Bronchial epithelial cell (primary cell): ENCODE measurements at regions not wholly inside any gene's neighbourhood (a gene's known extent, or its start where the extent isn't known, plus 50 kb on each side); places are given as distances from the start of the nearest gene placed in this dataset.

Source experiments
- DNase-seq: peaks from one replicate; pipeline ENCODE4 v3.0.0-alpha.2; 2010; ENCODE audit warnings: low read depth
- FAIRE-seq: peaks from 2 replicates; lab custom pipeline; 2011; peaks lifted over from hg19 to GRCh38; lab: Jason Lieb, UNC
- H3K27me3 ChIP-seq: 2 replicates; pipeline ENCODE4 v1.5.1; 2011; ENCODE audit warnings: low read length; ENCODE audit not compliant: control insufficient read depth, insufficient read depth
- H3K36me3 ChIP-seq: 2 replicates; pipeline ENCODE4 v1.5.1; 2011; ENCODE audit warnings: low read length; ENCODE audit not compliant: control insufficient read depth, insufficient read depth
- H3K4me3 ChIP-seq: 2 replicates; pipeline ENCODE4 v1.5.1; 2011; ENCODE audit warnings: mild to moderate bottlenecking, low read depth, low read length, control low read depth
- TF ChIP-seq, protein P1 (sequence below): IDR thresholded peaks from 2 replicates; pipeline ENCODE4 v1.5.1; 2011; ENCODE audit warnings: mild to moderate bottlenecking, moderate library complexity, low read length, control low read depth, inconsistent platforms; ENCODE audit not compliant: insufficient read depth, severe bottlenecking

DNA sequence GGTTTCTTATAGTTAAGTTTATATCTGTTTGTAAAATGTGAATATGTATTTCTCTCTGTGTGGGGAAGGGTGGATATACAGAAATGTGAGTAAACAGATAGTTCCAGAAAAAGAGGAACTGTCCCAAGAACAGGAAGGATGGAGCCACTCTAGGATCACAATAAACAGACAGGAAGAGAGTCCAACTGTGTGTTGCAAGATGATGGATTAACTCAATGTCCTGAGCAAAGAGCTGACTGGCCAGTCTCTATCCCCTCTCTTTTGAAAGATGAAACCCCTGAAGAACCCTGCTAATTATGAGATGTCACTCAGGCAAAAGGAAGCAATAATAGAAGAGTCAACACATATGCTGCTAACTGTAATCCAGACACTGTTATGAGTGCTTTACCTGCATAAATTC, 202.7 kb downstream of the SEMA6A start:
- TF ChIP-seq, protein P1, sequence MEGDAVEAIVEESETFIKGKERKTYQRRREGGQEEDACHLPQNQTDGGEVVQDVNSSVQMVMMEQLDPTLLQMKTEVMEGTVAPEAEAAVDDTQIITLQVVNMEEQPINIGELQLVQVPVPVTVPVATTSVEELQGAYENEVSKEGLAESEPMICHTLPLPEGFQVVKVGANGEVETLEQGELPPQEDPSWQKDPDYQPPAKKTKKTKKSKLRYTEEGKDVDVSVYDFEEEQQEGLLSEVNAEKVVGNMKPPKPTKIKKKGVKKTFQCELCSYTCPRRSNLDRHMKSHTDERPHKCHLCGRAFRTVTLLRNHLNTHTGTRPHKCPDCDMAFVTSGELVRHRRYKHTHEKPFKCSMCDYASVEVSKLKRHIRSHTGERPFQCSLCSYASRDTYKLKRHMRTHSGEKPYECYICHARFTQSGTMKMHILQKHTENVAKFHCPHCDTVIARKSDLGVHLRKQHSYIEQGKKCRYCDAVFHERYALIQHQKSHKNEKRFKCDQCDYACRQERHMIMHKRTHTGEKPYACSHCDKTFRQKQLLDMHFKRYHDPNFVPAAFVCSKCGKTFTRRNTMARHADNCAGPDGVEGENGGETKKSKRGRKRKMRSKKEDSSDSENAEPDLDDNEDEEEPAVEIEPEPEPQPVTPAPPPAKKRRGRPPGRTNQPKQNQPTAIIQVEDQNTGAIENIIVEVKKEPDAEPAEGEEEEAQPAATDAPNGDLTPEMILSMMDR: no peak
- DNase-seq: no peak
- no peak for FAIRE-seq
- Histone ChIP-seq H3K36me3 (no peaks in the 10 kb centered on the region), H3K4me3 (no peak overlapping the region), H3K27me3 (no peaks in the 10 kb centered on the region)

DNA sequence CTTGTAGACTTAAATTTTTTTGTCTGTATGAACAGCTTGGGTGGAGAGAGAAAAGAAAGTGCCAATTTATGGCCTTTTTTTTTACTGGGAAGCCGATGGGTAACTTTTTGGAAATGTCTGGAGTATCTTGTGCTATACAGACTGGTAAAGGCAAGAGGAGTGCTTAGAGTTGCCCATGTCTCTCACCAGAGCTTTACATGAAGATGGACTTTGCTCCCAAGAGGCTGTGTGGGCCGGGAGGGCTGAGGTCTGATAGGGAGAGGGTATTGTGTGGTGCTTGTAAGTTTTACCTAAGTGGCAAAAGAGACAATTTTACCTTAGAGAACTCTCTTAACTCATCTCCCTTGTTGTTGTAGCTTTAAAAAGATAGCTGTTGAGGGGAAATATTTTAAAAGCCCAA, 203.2 kb downstream of the SEMA6A start:
- FAIRE-seq (no peak), DNase-seq (no peak)
- Histone ChIP-seq H3K4me3 (no peak overlapping the region), H3K27me3 (no peaks in the 10 kb centered on the region), H3K36me3 (no peaks in the 10 kb centered on the region)
- TF ChIP-seq, protein P1: no peak

DNA sequence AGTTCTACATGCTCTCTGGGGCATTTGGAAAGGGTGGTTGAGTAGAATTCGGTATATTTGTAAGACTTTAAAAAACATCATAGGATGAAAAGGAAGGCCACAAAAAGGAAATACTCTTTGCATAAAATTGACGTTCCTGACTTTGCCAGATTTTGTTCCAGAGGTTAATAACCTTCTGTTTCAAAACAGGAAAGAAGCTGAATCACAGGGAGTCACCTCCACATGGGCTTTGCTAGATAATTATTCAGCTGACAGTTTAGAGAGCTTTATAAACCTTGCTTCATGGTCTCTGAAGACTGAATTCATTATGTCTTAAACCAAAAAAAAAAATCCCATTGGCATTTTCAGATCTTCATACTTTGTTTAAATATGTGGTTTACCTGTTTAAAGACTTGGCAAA, 203.7 kb downstream of the SEMA6A start:
- Histone ChIP-seq H3K36me3 (no peaks in the 10 kb centered on the region), H3K27me3 (no peaks in the 10 kb centered on the region), H3K4me3 (no peak overlapping the region)
- TF ChIP-seq, protein P1: no peak
- FAIRE-seq (no peak), DNase-seq (peak; percentile 50)

DNA sequence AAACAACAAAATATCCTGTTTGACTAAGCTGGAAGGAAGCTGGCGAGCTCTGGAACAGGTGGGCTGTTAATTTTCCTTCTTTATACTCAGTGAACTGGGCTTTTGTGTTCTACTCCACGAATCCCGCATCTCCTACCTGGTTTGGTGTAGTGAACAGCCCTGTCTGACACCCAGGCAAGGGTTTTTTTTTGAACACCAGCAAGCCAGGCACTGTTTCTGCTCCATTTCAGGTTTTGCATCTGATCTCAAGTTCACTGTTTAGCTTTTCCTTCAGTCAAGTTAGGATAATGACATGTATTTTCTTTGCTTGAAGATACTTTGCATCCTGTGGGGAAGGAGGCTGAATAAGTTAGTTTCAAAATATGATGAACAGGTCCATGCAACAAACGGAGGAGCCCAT, 204.5 kb downstream of the SEMA6A start:
- peak; percentile 18 for FAIRE-seq
- TF ChIP-seq, protein P1: no peak
- no peaks in the 10 kb centered on the region for H3K36me3 ChIP-seq
- no peaks in the 10 kb centered on the region for H3K27me3 ChIP-seq
- H3K4me3 ChIP-seq: no peak overlapping the region
- DNase-seq: no peak

DNA sequence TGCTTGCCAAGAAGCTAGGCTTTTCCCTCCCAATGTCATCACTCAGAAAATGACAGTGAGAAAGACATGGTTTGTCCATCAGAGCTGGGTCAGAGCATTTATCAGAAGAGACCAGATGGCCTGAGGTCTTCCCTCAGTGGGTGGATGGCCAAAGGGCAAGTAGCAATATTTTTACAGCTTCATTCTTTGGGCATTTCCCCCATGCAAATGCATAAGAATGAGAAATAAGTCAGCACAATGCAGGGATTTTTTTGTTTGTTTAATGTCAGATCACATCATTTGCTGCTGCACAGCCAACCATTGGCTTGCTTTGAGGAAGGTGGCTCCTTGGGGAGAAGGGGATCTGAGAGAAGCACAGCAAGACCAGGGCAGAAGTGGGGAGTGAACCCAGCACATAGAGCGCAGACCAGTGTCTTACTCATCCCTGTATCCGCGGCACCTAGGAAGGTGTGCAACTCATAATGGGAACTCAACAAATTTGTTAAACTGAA, 209.6 kb downstream of the SEMA6A start:
- TF ChIP-seq, protein P1: no peak

DNA sequence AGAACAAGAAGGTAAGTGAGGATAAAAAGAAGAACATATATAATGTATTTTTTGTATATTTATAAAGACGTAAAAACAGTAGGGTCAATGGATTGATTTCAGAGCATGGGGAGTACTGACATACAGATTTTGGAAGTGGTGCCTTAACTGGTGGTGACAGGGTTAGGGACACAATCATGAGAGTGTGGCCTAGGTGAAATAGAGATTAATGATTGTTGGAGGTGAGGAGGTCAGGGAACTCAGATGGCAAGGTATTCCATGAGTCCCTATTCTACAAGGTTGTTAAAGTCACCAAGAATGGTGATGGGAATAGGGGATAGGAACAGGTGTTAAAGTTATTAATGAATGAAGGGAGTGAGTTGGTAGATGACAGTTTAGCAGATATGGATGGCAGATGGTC, 210.8 kb downstream of the SEMA6A start:
- Histone ChIP-seq H3K36me3 (no peaks in the 10 kb centered on the region), H3K4me3 (no peak overlapping the region), H3K27me3 (no peaks in the 10 kb centered on the region)
- TF ChIP-seq, protein P1: no peak
- DNase-seq (no peak), FAIRE-seq (no peak)

More for the DNA sequence above, 209.6 kb downstream of the SEMA6A start:
- Histone ChIP-seq H3K27me3 (no peaks in the 10 kb centered on the region), H3K36me3 (no peaks in the 10 kb centered on the region), H3K4me3 (no peak overlapping the region)
- FAIRE-seq (no peak), DNase-seq (no peak)
